Activated CD8-positive, alpha-beta T cell treated with anti-CD3 and anti-CD28 coated beads, Interleukin-2, amount 10 ng/mL, durations not matched to agents 7 days and 5 days (primary cell): ENCODE measurements at regions not wholly inside any gene's neighbourhood (a gene's known extent, or its start where the extent isn't known, plus 50 kb on each side); places are given as distances from the start of the nearest gene placed in this dataset.

Experiments used
- ATAC-seq: fragments of 150-1000 bp; cut with Tn5 transposase; one replicate; pipeline ENCODE4 v1.10.0; 2021; ENCODE audit warnings: moderate library complexity
- CTCF ChIA-PET: fragments of 350-600 bp; sonication (Branson Sonifier 250); formaldehyde crosslinking; loops from one replicate; lab custom pipeline; 2021; ENCODE audit warnings: antibody characterized with exemption; lab: Charles Lee
- POLR2A ChIA-PET: fragments of 350-600 bp; sonication (Branson Sonifier 250); formaldehyde crosslinking; loops from one replicate; lab custom pipeline; 2021; ENCODE audit warnings: antibody characterized with exemption; lab: Charles Lee
- DNase-seq: peaks from one replicate; pipeline ENCODE4 v3.0.0-alpha.2; 2020
- H3K27ac Mint-ChIP-seq: one replicate; pipeline ENCODE4 v1.8.0; 2021; ENCODE audit warnings: mild to moderate bottlenecking, mixed read lengths
- H3K27me3 Mint-ChIP-seq: one replicate; pipeline ENCODE4 v1.8.0; 2021; ENCODE audit warnings: low read depth, mixed read lengths
- H3K36me3 Mint-ChIP-seq: one replicate; pipeline ENCODE4 v1.8.0; 2021; ENCODE audit warnings: low read depth, mixed read lengths
- H3K4me1 Mint-ChIP-seq: one replicate; pipeline ENCODE4 v1.8.0; 2021; ENCODE audit warnings: low read depth, mixed read lengths
- H3K4me3 Mint-ChIP-seq: one replicate; pipeline ENCODE4 v1.8.0; 2021; ENCODE audit warnings: mild to moderate bottlenecking, mixed read lengths
- H3K9me3 Mint-ChIP-seq: one replicate; pipeline ENCODE4 v1.8.0; 2022; ENCODE audit warnings: mixed read lengths; ENCODE audit not compliant: insufficient read depth

GRCh38 chr12:75848431-75848925, 183.1 kb downstream of the PHLDA1 start:
- no peaks in the 10 kb centered on the region for H3K9me3 Mint-ChIP-seq
- POLR2A ChIA-PET, result no interaction called here
- H3K4me1 Mint-ChIP-seq, result no peaks in the 10 kb centered on the region
- DNase-seq (no peak), ATAC-seq (no peak)
- no peak overlapping the region for H3K4me3 Mint-ChIP-seq
- CTCF ChIA-PET, result interaction anchor here (0.8 to 1.7 kb wide), 4 partner anchors 19 to 321 kb away, joined by 3 to 5 read pairs (median 3); partner anchors contain the start of gene PHLDA1
- H3K27ac Mint-ChIP-seq, result no peak overlapping the region
- H3K36me3 Mint-ChIP-seq, result no peaks in the 10 kb centered on the region
- H3K27me3 Mint-ChIP-seq, result peaks cover 34% of the 10 kb centered on the region

DNA sequence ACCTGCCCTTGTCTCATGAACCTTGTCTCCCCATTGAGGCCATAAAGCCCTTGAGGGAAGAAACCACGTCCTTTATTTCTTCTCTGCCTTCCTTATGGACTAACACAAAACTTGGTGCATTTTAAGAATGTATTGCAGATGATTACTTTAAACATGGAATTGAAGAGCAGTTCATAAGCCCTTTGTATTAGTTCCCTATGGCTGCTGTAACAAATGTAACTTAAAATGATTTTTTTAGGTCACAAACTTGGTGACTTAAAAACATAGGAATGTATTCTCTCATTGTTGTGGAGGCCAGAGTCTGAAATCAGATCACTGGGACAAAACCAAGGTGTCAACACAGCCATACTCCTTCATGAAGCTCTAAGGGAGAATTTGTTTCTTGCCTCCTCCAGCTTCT, 185.5 kb downstream of the PHLDA1 start:
- H3K27ac Mint-ChIP-seq, result no peak overlapping the region
- no peaks in the 10 kb centered on the region for H3K9me3 Mint-ChIP-seq
- H3K4me1 Mint-ChIP-seq, result no peaks in the 10 kb centered on the region
- H3K36me3 Mint-ChIP-seq, result no peaks in the 10 kb centered on the region
- ChIA-PET POLR2A (no interaction called here), CTCF (no interaction called here)
- H3K4me3 Mint-ChIP-seq, result no peak overlapping the region
- no peak for ATAC-seq
- H3K27me3 Mint-ChIP-seq, result peaks cover 17% of the 10 kb centered on the region
- no peak for DNase-seq

- Mint-ChIP-seq H3K9me3 (no peaks in the 10 kb centered on the region), H3K27ac (no peak overlapping the region), H3K27me3 (peaks cover 11% of the 10 kb centered on the region), H3K4me3 (no peak overlapping the region), H3K4me1 (no peaks in the 10 kb centered on the region), H3K36me3 (no peaks in the 10 kb centered on the region)
- ChIA-PET CTCF (no interaction called here), POLR2A (no interaction called here)
- ATAC-seq (no peak), DNase-seq (no peak)
These were observed 186.6 kb downstream of the PHLDA1 start for GRCh38 chr12:75844985-75845384.

DNA sequence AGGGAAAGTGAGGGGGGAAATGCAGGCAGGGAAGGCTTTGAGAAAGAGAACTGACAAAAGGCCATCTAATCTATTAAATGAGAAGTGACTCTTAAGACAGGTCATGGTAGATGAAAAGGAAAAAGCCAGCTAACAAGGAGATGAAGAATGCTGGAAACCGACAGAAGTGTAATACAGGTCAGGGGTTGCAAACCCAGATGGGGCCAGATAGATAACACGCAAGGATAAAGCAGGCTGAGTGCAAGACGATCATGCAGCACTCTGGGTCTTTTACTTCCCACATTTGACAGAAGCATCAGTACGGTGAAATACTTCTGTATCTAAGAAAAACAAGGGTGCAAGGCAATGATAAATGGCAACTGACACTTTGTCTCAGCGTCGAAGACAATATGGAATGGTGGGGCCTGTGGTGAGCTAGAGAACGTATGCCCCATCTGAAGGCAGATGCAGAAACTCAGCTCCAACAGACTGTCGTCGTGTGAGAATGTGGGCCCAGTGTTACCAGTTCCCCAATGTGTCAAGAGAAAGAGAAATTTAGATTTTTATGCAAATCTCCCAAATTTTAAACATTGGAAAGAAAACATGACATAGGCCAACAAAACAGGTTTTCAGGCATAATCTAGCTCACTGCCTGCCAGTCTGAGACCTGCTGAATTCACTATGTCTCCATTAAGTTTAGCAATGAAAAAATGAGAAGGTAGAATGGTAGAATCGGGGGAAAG, 187.4 kb downstream of the PHLDA1 start:
- ChIA-PET CTCF (no interaction called here), POLR2A (no interaction called here)
- Mint-ChIP-seq H3K27ac (no peak overlapping the region), H3K27me3 (peaks cover 11% of the 10 kb centered on the region), H3K9me3 (no peaks in the 10 kb centered on the region), H3K36me3 (no peaks in the 10 kb centered on the region), H3K4me3 (no peak overlapping the region), H3K4me1 (no peaks in the 10 kb centered on the region)
- no peak for DNase-seq
- no peak for ATAC-seq

DNA sequence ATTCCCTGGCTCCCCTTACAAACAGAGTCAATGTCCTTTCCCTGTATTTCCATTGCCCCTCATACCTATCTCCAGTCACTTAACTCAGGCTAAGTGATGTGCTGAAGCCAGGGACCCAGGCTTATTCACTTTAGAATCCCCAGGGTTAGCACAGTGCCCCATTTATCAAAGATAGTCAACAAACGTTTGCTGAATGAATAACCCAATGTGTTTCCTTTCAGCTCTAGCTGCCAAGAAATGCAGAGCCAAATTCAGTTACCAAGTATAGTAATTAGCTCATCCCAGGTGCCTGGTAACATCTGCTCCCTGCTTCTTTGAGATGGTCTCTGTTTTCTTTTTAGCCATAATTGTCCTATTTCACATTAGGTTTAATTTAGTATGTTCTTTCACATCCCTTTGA, 189.5 kb downstream of the PHLDA1 start:
- ChIA-PET POLR2A (no interaction called here), CTCF (no interaction called here)
- Mint-ChIP-seq H3K4me3 (no peak overlapping the region), H3K27ac (no peak overlapping the region), H3K36me3 (no peaks in the 10 kb centered on the region), H3K9me3 (peaks cover 4% of the 10 kb centered on the region), H3K27me3 (peaks cover 11% of the 10 kb centered on the region), H3K4me1 (no peaks in the 10 kb centered on the region)
- ATAC-seq (no peak), DNase-seq (no peak)

GRCh38 chr12:75840994-75841355, 190.6 kb downstream of the PHLDA1 start:
- CTCF ChIA-PET, result interaction anchor here (0.6 kb wide), 1 partner anchor 8 kb away, joined by 3 read pairs; no protein-coding TSS in a partner anchor
- H3K9me3 Mint-ChIP-seq, result peaks cover 4% of the 10 kb centered on the region
- no peak overlapping the region for H3K4me3 Mint-ChIP-seq
- ATAC-seq (no peak), DNase-seq (no peak)
- no peaks in the 10 kb centered on the region for H3K4me1 Mint-ChIP-seq
- no peak overlapping the region for H3K27ac Mint-ChIP-seq
- no peaks in the 10 kb centered on the region for H3K36me3 Mint-ChIP-seq
- peaks cover 12% of the 10 kb centered on the region for H3K27me3 Mint-ChIP-seq
- POLR2A ChIA-PET, result no interaction called here

- CTCF ChIA-PET, result no interaction called here
- DNase-seq (no peak), ATAC-seq (no peak)
- peaks cover 8% of the 10 kb centered on the region for H3K27me3 Mint-ChIP-seq
- no peaks in the 10 kb centered on the region for H3K4me1 Mint-ChIP-seq
- H3K27ac Mint-ChIP-seq, result no peak overlapping the region
- peaks cover 4% of the 10 kb centered on the region for H3K9me3 Mint-ChIP-seq
- POLR2A ChIA-PET, result interaction anchor here (0.6 kb wide), 1 partner anchor 110 kb away, joined by 7 read pairs; no protein-coding TSS in a partner anchor
- no peak overlapping the region for H3K4me3 Mint-ChIP-seq
- H3K36me3 Mint-ChIP-seq, result no peaks in the 10 kb centered on the region
These were observed 193.3 kb downstream of the PHLDA1 start for GRCh38 chr12:75838309-75838708.

GRCh38 chr12:75837700-75838099, 193.9 kb downstream of the PHLDA1 start:
- Mint-ChIP-seq H3K4me1 (no peaks in the 10 kb centered on the region), H3K27ac (no peak overlapping the region), H3K36me3 (no peaks in the 10 kb centered on the region), H3K27me3 (peaks cover 8% of the 10 kb centered on the region), H3K9me3 (peaks cover 4% of the 10 kb centered on the region), H3K4me3 (no peak overlapping the region)
- ATAC-seq (no peak), DNase-seq (no peak)
- POLR2A ChIA-PET, result interaction anchor here (0.6 kb wide), 1 partner anchor 109 kb away, joined by 7 read pairs; no protein-coding TSS in a partner anchor
- CTCF ChIA-PET, result interaction anchor here (1.0 kb wide), 1 partner anchor 193 kb away, joined by 4 read pairs; no protein-coding TSS in a partner anchor

DNA sequence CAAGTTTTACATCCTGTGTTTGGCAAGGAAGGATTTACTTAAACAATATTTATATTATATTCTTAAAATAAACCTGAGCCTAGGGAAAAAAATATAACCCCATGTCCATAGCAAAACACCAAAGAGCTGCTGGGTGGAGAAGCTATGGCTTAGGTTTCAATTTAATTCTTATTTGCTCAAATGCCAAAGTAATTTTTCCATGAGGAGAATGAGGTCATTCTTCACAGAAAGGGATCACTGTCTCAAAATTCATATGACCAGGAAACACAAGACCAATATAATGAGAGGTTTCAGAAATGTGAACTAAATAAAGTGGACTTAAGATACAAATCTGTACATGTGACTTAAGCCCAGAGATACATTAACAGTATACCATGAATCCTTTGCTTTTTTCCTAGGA, 195.0 kb downstream of the PHLDA1 start:
- H3K4me1 Mint-ChIP-seq, result no peaks in the 10 kb centered on the region
- H3K9me3 Mint-ChIP-seq, result peaks cover 4% of the 10 kb centered on the region
- H3K27ac Mint-ChIP-seq, result no peak overlapping the region
- ChIA-PET CTCF (no interaction called here), POLR2A (no interaction called here)
- DNase-seq (no peak), ATAC-seq (no peak)
- H3K4me3 Mint-ChIP-seq, result no peak overlapping the region
- H3K36me3 Mint-ChIP-seq, result no peaks in the 10 kb centered on the region
- H3K27me3 Mint-ChIP-seq, result peaks cover 7% of the 10 kb centered on the region

DNA sequence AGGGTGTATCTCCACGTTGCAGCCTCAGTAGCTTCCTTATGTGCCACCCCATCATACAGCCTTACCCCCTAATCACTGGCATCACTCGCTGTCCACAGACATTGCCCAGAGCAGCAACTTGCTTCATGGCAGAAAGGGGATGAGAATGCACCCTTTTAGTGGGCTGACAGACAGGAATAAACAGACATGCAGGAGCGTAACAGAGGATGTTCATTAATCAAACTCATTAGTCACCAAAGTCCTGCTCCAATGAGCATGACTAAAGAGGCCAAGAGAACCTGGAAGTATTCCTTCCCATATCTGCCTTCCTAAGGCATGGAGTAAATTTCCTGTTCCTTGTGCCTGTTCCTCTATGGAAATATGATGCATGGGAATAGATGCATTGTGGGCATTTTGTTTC, 197.0 kb downstream of the PHLDA1 start:
- Mint-ChIP-seq H3K4me3 (no peak overlapping the region), H3K27me3 (peaks cover 7% of the 10 kb centered on the region), H3K9me3 (peaks cover 4% of the 10 kb centered on the region), H3K4me1 (no peaks in the 10 kb centered on the region), H3K27ac (no peak overlapping the region), H3K36me3 (no peaks in the 10 kb centered on the region)
- ATAC-seq, result no peak
- DNase-seq, result no peak
- ChIA-PET CTCF (no interaction called here), POLR2A (no interaction called here)

DNA sequence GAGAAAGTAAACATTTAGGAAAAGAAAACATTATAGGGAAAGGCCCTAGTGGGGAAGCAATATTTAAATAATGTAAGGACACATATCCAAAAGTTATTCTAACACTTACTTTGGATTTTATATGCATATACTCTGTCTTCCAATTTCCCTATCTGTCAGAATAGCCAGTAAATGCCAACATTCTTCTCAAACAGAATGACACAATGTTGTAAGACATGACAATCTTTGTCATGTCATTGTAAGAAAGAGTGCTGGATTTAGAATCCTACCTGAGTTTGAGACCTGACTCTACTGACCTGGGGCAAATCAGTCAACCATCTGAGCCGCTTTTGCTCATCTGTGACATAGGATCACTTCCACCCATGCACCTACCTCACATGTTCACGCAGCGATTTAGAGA, 198.3 kb downstream of the PHLDA1 start:
- Mint-ChIP-seq H3K9me3 (no peaks in the 10 kb centered on the region), H3K36me3 (no peaks in the 10 kb centered on the region), H3K27ac (no peak overlapping the region), H3K4me3 (no peak overlapping the region), H3K4me1 (no peaks in the 10 kb centered on the region), H3K27me3 (peaks cover 10% of the 10 kb centered on the region)
- ChIA-PET POLR2A (no interaction called here), CTCF (no interaction called here)
- ATAC-seq (no peak), DNase-seq (no peak)

GRCh38 chr12:75831402-75831801, 200.2 kb downstream of the PHLDA1 start:
- POLR2A ChIA-PET, result no interaction called here
- Mint-ChIP-seq H3K4me3 (no peak overlapping the region), H3K27me3 (peaks cover 12% of the 10 kb centered on the region), H3K36me3 (no peaks in the 10 kb centered on the region), H3K27ac (no peak overlapping the region), H3K9me3 (no peaks in the 10 kb centered on the region), H3K4me1 (no peaks in the 10 kb centered on the region)
- DNase-seq (no peak), ATAC-seq (no peak)
- CTCF ChIA-PET, result interaction anchor here (1.5 kb wide), 1 partner anchor 16 kb away, joined by 3 read pairs; no protein-coding TSS in a partner anchor
